ENCODE measurements at regions not wholly inside any gene's neighbourhood (a gene's known extent, or its start where the extent isn't known, plus 50 kb on each side); places are given as distances from the start of the nearest gene placed in this dataset.

- Histone ChIP-seq H3K4me1 (ENCODE audit: control insufficient read depth in 1 of 2, insufficient read depth in 2 of 2, low read depth in 1 of 2, low read length in 1 of 2) (no peaks in the 10 kb centered on the region), H3K9ac (no peak overlapping the region), H3K36me3 (replicated peaks in 1 of 2; ENCODE audit: control insufficient read depth in 1 of 2, insufficient read depth in 2 of 2, low read length in 1 of 2) (no peaks in the 10 kb centered on the region), H3K9me3 (no peaks in the 10 kb centered on the region), H3K79me2 (ENCODE audit: insufficient read depth) (no peaks in the 10 kb centered on the region), H2AFZ (ENCODE audit: low read depth) (no peak overlapping the region), H3K9me2 (no peaks in the 10 kb centered on the region), H3K4me2 (no peak overlapping the region), H3K27me3 (ENCODE audit: insufficient read depth) (no peaks in the 10 kb centered on the region), H3K27ac (ENCODE audit: low read depth in 2 of 2, low read length in 1 of 2) (no peak overlapping the region), H3K4me3 (ENCODE audit: low read depth in 2 of 2, low read length in 1 of 2) (no peak overlapping the region), H4K20me1 (ENCODE audit: insufficient read depth) (no peaks in the 10 kb centered on the region), H3F3A (replicated peaks; ENCODE audit: insufficient read depth) (no peaks in the 10 kb centered on the region)
- DNase-seq: no peak
- POLR2A ChIA-PET: no interaction called here
- no peak for TF ChIP-seq POLR2AphosphoS5 (IDR thresholded peaks at IDR 0.05; ENCODE audit: low read depth, low read length)
- no peak for TF ChIP-seq ZBTB33 (IDR thresholded peaks at IDR 0.05; ENCODE audit: borderline replicate concordance, low read depth)
- no peak for TF ChIP-seq JUND (IDR thresholded peaks at IDR 0.05)
- TF ChIP-seq MAX (IDR thresholded peaks at IDR 0.05; ENCODE audit: low read depth): no peak
- TF ChIP-seq ELF1 (IDR thresholded peaks at IDR 0.05): no peak
- no peak for TF ChIP-seq SMC3 (IDR thresholded peaks at IDR 0.05; ENCODE audit: low read depth, low read length)
- no peak for TF ChIP-seq SIN3A (IDR thresholded peaks at IDR 0.05; ENCODE audit: borderline replicate concordance, low read depth, low read length)
- no peak for TF ChIP-seq FOXM1 (IDR thresholded peaks at IDR 0.05; ENCODE audit: low read depth)
- no peak for TF ChIP-seq FOSL2 (IDR thresholded peaks at IDR 0.05; ENCODE audit: borderline replicate concordance, low read depth)
- no peak for TF ChIP-seq PBX3 (IDR thresholded peaks at IDR 0.05)
- no peak for TF ChIP-seq EZH2phosphoT487 (IDR thresholded peaks at IDR 0.05; ENCODE audit: borderline replicate concordance, low read depth)
- TF ChIP-seq TCF12 (IDR thresholded peaks at IDR 0.05): no peak
- TF ChIP-seq RCOR1 (IDR thresholded peaks at IDR 0.05; ENCODE audit: low read length): no peak
- TF ChIP-seq RXRA (IDR thresholded peaks at IDR 0.05; ENCODE audit: borderline replicate concordance, low read depth): no peak
- no peak for TF ChIP-seq TEAD4 (IDR thresholded peaks at IDR 0.05; ENCODE audit: borderline replicate concordance, insufficient read depth)
- TF ChIP-seq GABPA (IDR thresholded peaks at IDR 0.05; ENCODE audit: low read depth): no peak
- 8% methylated on average over 3 of the region's 3 CpGs for WGBS (ENCODE audit: low lambda C conversion rate)
- CTCF ChIA-PET: no interaction called here
Observed at GRCh38 chr2:104004821-104005220, 849.1 kb upstream of the POU3F3 start.

- CTCF ChIA-PET: no interaction called here
- no peak overlapping the region for H3K4me3 ChIP-seq (ENCODE audit: low read depth in 2 of 2, low read length in 1 of 2)
- H3K36me3 ChIP-seq (replicated peaks in 1 of 2; ENCODE audit: control insufficient read depth in 1 of 2, insufficient read depth in 2 of 2, low read length in 1 of 2): no peaks in the 10 kb centered on the region
- H3K4me2 ChIP-seq: no peak overlapping the region
- peaks cover 4% of the 10 kb centered on the region; the same call in 1 of the 2 replicates for H3K9me2 ChIP-seq
- H3K27ac ChIP-seq (ENCODE audit: low read depth in 2 of 2, low read length in 1 of 2): no peak overlapping the region
- H3K9me3 ChIP-seq: peaks cover 5% of the 10 kb centered on the region; the same call in 1 of the 2 replicates
- DNase-seq: no peak
- H4K20me1 ChIP-seq (ENCODE audit: insufficient read depth): no peaks in the 10 kb centered on the region
- no peak overlapping the region for H3K9ac ChIP-seq
- WGBS (ENCODE audit: low lambda C conversion rate): 10% methylated on average over 3 of the region's 3 CpGs
- no peaks in the 10 kb centered on the region for H3K4me1 ChIP-seq (ENCODE audit: control insufficient read depth in 1 of 2, insufficient read depth in 2 of 2, low read depth in 1 of 2, low read length in 1 of 2)
- no peaks in the 10 kb centered on the region for H3K79me2 ChIP-seq (ENCODE audit: insufficient read depth)
- no peak for TF ChIP-seq POLR2AphosphoS5 (IDR thresholded peaks at IDR 0.05; ENCODE audit: low read depth, low read length)
- TF ChIP-seq FOXJ3 (CRISPR knock-in tag; IDR thresholded peaks at IDR 0.05): no peak
- no peak for TF ChIP-seq RXRA (IDR thresholded peaks at IDR 0.05; ENCODE audit: borderline replicate concordance, low read depth)
- H3K27me3 ChIP-seq (ENCODE audit: insufficient read depth): no peaks in the 10 kb centered on the region
- H2AFZ ChIP-seq (ENCODE audit: low read depth): no peak overlapping the region
- no peaks in the 10 kb centered on the region for H3F3A ChIP-seq (replicated peaks; ENCODE audit: insufficient read depth)
- POLR2A ChIA-PET: no interaction called here
Observed at GRCh38 chr2:104016801-104017200, 837.1 kb upstream of the POU3F3 start.
